ENCODE measurements at regions not wholly inside any gene's neighbourhood (a gene's known extent, or its start where the extent isn't known, plus 50 kb on each side); places are given as distances from the start of the nearest gene placed in this dataset.

- no peaks in the 10 kb centered on the region for H3K4me1 ChIP-seq (ENCODE audit: insufficient read depth)
- WGBS, result 93% methylated on average over 1 of the region's 1 CpG
Measured at GRCh38 chr6:76792394-76792793, 670.9 kb downstream of the HTR1B start.

GRCh38 chr6:76790881-76791280, 672.4 kb downstream of the HTR1B start:
- no peak overlapping the region for H3K4me3 ChIP-seq (ENCODE audit: low read depth, low read length)
- no peaks in the 10 kb centered on the region for H3K36me3 ChIP-seq (ENCODE audit: insufficient read depth)
- DNase-seq (ENCODE audit: extremely low spot score), result no peak
- H3K27ac ChIP-seq (ENCODE audit: low read depth), result no peak overlapping the region
- no peaks in the 10 kb centered on the region for H3K4me1 ChIP-seq (ENCODE audit: insufficient read depth)

More at GRCh38 chr6:76792394-76792793, 670.9 kb downstream of the HTR1B start:
- Histone ChIP-seq H3K4me3 (ENCODE audit: low read depth, low read length) (no peak overlapping the region), H3K27ac (ENCODE audit: low read depth) (no peak overlapping the region), H3K36me3 (ENCODE audit: insufficient read depth) (no peaks in the 10 kb centered on the region)
- DNase-seq (ENCODE audit: extremely low spot score), result no peak

- H3K36me3 ChIP-seq (ENCODE audit: insufficient read depth), result no peaks in the 10 kb centered on the region
- H3K4me3 ChIP-seq (ENCODE audit: low read depth, low read length), result no peak overlapping the region
- no peak for DNase-seq (ENCODE audit: extremely low spot score)
- H3K27ac ChIP-seq (ENCODE audit: low read depth), result no peak overlapping the region
- 89% methylated on average over 4 of the region's 4 CpGs for WGBS
- no peaks in the 10 kb centered on the region for H3K4me1 ChIP-seq (ENCODE audit: insufficient read depth)
Measured at GRCh38 chr6:76790045-76790796, 673.1 kb downstream of the HTR1B start.

- 85% methylated on average over 3 of the region's 3 CpGs for WGBS
- Histone ChIP-seq H3K27ac (ENCODE audit: low read depth) (no peak overlapping the region), H3K4me1 (ENCODE audit: insufficient read depth) (no peaks in the 10 kb centered on the region), H3K36me3 (ENCODE audit: insufficient read depth) (no peaks in the 10 kb centered on the region), H3K4me3 (ENCODE audit: low read depth, low read length) (no peak overlapping the region)
- no peak for DNase-seq (ENCODE audit: extremely low spot score)
Measured at GRCh38 chr6:76789580-76789979, 673.7 kb downstream of the HTR1B start.

- no peaks in the 10 kb centered on the region for H3K36me3 ChIP-seq (ENCODE audit: insufficient read depth)
- no peak for DNase-seq (ENCODE audit: extremely low spot score)
Measured at GRCh38 chr6:76788155-76788554, 675.1 kb downstream of the HTR1B start.

GRCh38 chr6:76779068-76779467, 684.2 kb downstream of the HTR1B start:
- no peaks in the 10 kb centered on the region for H3K36me3 ChIP-seq (ENCODE audit: insufficient read depth)
- no peaks in the 10 kb centered on the region for H3K4me1 ChIP-seq (ENCODE audit: insufficient read depth)
- no peak overlapping the region for H3K27ac ChIP-seq (ENCODE audit: low read depth)
- H3K4me3 ChIP-seq (ENCODE audit: low read depth, low read length), result no peak overlapping the region
- no peak for DNase-seq (ENCODE audit: extremely low spot score)

More at GRCh38 chr6:76788155-76788554, 675.1 kb downstream of the HTR1B start:
- Histone ChIP-seq H3K4me3 (ENCODE audit: low read depth, low read length) (no peak overlapping the region), H3K4me1 (ENCODE audit: insufficient read depth) (no peaks in the 10 kb centered on the region), H3K27ac (ENCODE audit: low read depth) (no peak overlapping the region)

GRCh38 chr6:76776876-76777275, 686.4 kb downstream of the HTR1B start:
- no peak for DNase-seq (ENCODE audit: extremely low spot score)
- 65% methylated on average over 1 of the region's 1 CpG for WGBS

GRCh38 chr6:76774781-76775384, 688.4 kb downstream of the HTR1B start:
- H3K4me3 ChIP-seq (ENCODE audit: low read depth, low read length), result no peak overlapping the region
- H3K27ac ChIP-seq (ENCODE audit: low read depth), result no peak overlapping the region
- no peaks in the 10 kb centered on the region for H3K4me1 ChIP-seq (ENCODE audit: insufficient read depth)
- no peak for DNase-seq (ENCODE audit: extremely low spot score)
- no peaks in the 10 kb centered on the region for H3K36me3 ChIP-seq (ENCODE audit: insufficient read depth)
- 40% methylated on average over 6 of the region's 6 CpGs for WGBS

More at GRCh38 chr6:76776876-76777275, 686.4 kb downstream of the HTR1B start:
- no peak overlapping the region for H3K27ac ChIP-seq (ENCODE audit: low read depth)
- H3K4me1 ChIP-seq (ENCODE audit: insufficient read depth), result no peaks in the 10 kb centered on the region
- H3K4me3 ChIP-seq (ENCODE audit: low read depth, low read length), result no peak overlapping the region
- no peaks in the 10 kb centered on the region for H3K36me3 ChIP-seq (ENCODE audit: insufficient read depth)

GRCh38 chr6:76772951-76773350, 690.3 kb downstream of the HTR1B start:
- WGBS, result 0% methylated on average over 2 of the region's 2 CpGs
- Histone ChIP-seq H3K36me3 (ENCODE audit: insufficient read depth) (no peaks in the 10 kb centered on the region), H3K4me1 (ENCODE audit: insufficient read depth) (no peaks in the 10 kb centered on the region), H3K27ac (ENCODE audit: low read depth) (no peak overlapping the region), H3K4me3 (ENCODE audit: low read depth, low read length) (no peak overlapping the region)
- DNase-seq (ENCODE audit: extremely low spot score), result no peak

- WGBS, result 49% methylated on average over 2 of the region's 2 CpGs
- Histone ChIP-seq H3K36me3 (ENCODE audit: insufficient read depth) (no peaks in the 10 kb centered on the region), H3K4me1 (ENCODE audit: insufficient read depth) (no peaks in the 10 kb centered on the region), H3K4me3 (ENCODE audit: low read depth, low read length) (no peak overlapping the region), H3K27ac (ENCODE audit: low read depth) (no peak overlapping the region)
- DNase-seq (ENCODE audit: extremely low spot score), result no peak
Measured at GRCh38 chr6:76771059-76771634, 692.1 kb downstream of the HTR1B start.

- WGBS, result 40% methylated on average over 2 of the region's 2 CpGs
Measured at GRCh38 chr6:76770281-76770680, 693.0 kb downstream of the HTR1B start.

GRCh38 chr6:76768556-76768955, 694.7 kb downstream of the HTR1B start:
- no peak overlapping the region for H3K4me3 ChIP-seq (ENCODE audit: low read depth, low read length)
- no peaks in the 10 kb centered on the region for H3K4me1 ChIP-seq (ENCODE audit: insufficient read depth)
- 43% methylated on average over 2 of the region's 2 CpGs for WGBS
- no peak overlapping the region for H3K27ac ChIP-seq (ENCODE audit: low read depth)
- no peaks in the 10 kb centered on the region for H3K36me3 ChIP-seq (ENCODE audit: insufficient read depth)
- DNase-seq (ENCODE audit: extremely low spot score), result no peak

More at GRCh38 chr6:76770281-76770680, 693.0 kb downstream of the HTR1B start:
- H3K27ac ChIP-seq (ENCODE audit: low read depth), result no peak overlapping the region
- no peaks in the 10 kb centered on the region for H3K36me3 ChIP-seq (ENCODE audit: insufficient read depth)
- H3K4me1 ChIP-seq (ENCODE audit: insufficient read depth), result no peaks in the 10 kb centered on the region
- no peak overlapping the region for H3K4me3 ChIP-seq (ENCODE audit: low read depth, low read length)
- DNase-seq (ENCODE audit: extremely low spot score), result no peak

GRCh38 chr6:76764057-76764456, 691.6 kb upstream of the IMPG1 start:
- WGBS, result 33% methylated on average over 2 of the region's 2 CpGs
- no peak overlapping the region for H3K4me3 ChIP-seq (ENCODE audit: low read depth, low read length)

GRCh38 chr6:76752841-76753240, 680.4 kb upstream of the IMPG1 start:
- 95% methylated on average over 2 of the region's 2 CpGs for WGBS
- Histone ChIP-seq H3K27ac (ENCODE audit: low read depth) (no peak overlapping the region), H3K4me3 (ENCODE audit: low read depth, low read length) (no peak overlapping the region), H3K4me1 (ENCODE audit: insufficient read depth) (no peaks in the 10 kb centered on the region), H3K36me3 (ENCODE audit: insufficient read depth) (no peaks in the 10 kb centered on the region)
- DNase-seq (ENCODE audit: extremely low spot score), result no peak

More at GRCh38 chr6:76764057-76764456, 691.6 kb upstream of the IMPG1 start:
- Histone ChIP-seq H3K4me1 (ENCODE audit: insufficient read depth) (no peaks in the 10 kb centered on the region), H3K36me3 (ENCODE audit: insufficient read depth) (no peaks in the 10 kb centered on the region), H3K27ac (ENCODE audit: low read depth) (no peak overlapping the region)
- no peak for DNase-seq (ENCODE audit: extremely low spot score)
